GM12891 (cell line): ENCODE measurements at regions not wholly inside any gene's neighbourhood (a gene's known extent, or its start where the extent isn't known, plus 50 kb on each side); places are given as distances from the start of the nearest gene placed in this dataset.

ENCODE experiments used
- PAX5 ChIP-seq: IDR thresholded peaks from 2 replicates; pipeline ENCODE4 v1.6.1; 2011; ENCODE audit warnings: low read length, moderate library complexity, mild to moderate bottlenecking; ENCODE audit not compliant: insufficient read depth, severe bottlenecking
- POLR2A ChIP-seq: IDR thresholded peaks from 2 replicates; pipeline ENCODE4 v1.6.1; 2011; ENCODE audit warnings: low read depth, low read length, control low read depth
- POLR2AphosphoS5 ChIP-seq: IDR thresholded peaks from 2 replicates; pipeline ENCODE4 v1.6.1; 2011; ENCODE audit warnings: low read depth, low read length, control low read depth
- POU2F2 ChIP-seq: IDR thresholded peaks from 2 replicates; pipeline ENCODE4 v1.6.1; 2011; ENCODE audit warnings: low read depth, mild to moderate bottlenecking, control low read depth, low read length, moderate library complexity
- SPI1 ChIP-seq: IDR thresholded peaks from 2 replicates; pipeline ENCODE4 v1.6.1; 2011; ENCODE audit warnings: low read depth, low read length, control low read depth
- TAF1 ChIP-seq: IDR thresholded peaks from 2 replicates; pipeline ENCODE4 v1.6.1; 2011; ENCODE audit warnings: low read depth, low read length, control low read depth

DNA sequence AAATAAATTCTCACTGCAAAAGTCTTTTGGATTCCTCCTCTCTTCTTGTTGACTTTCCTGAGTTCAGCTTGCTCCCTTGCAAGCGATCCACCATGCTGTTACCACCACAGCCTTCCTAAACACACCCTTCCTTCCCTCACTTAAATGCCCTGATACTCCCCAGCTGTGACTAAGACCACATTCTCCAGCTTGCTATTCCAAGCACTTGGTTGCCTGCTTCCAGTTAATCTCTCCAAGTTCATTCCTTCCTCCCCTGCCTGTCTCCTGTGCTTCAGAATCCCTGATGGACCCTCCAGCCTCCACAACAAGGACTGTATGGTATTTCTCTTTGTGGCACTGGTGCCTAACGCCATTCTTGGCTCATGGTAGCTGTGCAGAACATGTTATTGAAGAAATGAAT, 603.9 kb upstream of the CADM1 start:
- TF ChIP-seq TAF1: no peak
- TF ChIP-seq POLR2AphosphoS5: no peak
- no peak for TF ChIP-seq POLR2A
- TF ChIP-seq SPI1: no peak
- TF ChIP-seq POU2F2: no peak
- no peak for TF ChIP-seq PAX5
